ENCODE measurements at regions not wholly inside any gene's neighbourhood (a gene's known extent, or its start where the extent isn't known, plus 50 kb on each side); places are given as distances from the start of the nearest gene placed in this dataset.

- no peaks in the 10 kb centered on the region for H3K4me1 ChIP-seq (ENCODE audit: low read depth)
- H3K36me3 ChIP-seq: no peaks in the 10 kb centered on the region
- DNase-seq (ENCODE audit: low read depth in 1 of 2, low spot score in 1 of 2): no peak
- no peak overlapping the region for H3K27ac ChIP-seq
- H3K27me3 ChIP-seq: no peaks in the 10 kb centered on the region
- H3K9me3 ChIP-seq (ENCODE audit: low read depth): no peaks in the 10 kb centered on the region
- TF ChIP-seq CTCF (IDR thresholded peaks at IDR 0.05; ENCODE audit: low read depth, low read length): no peak
- H3K4me3 ChIP-seq: no peak overlapping the region
Measured at GRCh38 chr2:156165742-156166141, 166.8 kb downstream of the NR4A2 start.

DNA sequence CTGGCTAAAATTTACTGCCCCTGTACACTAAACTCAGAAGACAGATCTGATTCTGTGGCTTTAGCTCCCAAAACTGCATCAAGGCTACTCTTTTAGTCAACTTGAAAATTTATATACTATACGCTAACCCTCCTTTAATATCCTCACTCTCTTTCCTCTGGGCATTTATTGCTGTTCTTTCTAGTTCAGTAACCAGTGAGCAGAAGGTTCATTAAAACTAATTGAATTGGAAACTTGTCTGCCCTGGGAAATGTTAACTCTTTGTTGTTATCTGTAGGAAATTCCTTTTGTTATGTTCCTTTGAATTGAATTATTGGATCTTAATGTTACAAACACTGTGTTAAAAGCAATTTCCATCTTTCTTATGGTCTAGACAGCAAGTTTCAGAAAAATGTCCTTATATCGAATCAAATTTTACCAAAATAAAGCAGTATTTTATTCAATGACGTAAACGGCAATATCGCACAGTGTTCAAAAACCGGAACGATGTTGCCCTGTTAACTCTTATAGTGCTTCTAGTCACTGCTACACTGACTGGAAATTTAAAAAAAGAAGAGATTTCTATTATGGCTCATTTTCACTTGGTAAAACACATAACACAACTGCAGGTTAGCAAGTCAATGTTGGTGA lies 168.3 kb downstream of the NR4A2 start:
- Histone ChIP-seq H3K36me3 (no peaks in the 10 kb centered on the region), H3K27ac (no peak overlapping the region), H3K9me3 (ENCODE audit: low read depth) (no peaks in the 10 kb centered on the region), H3K4me1 (ENCODE audit: low read depth) (no peaks in the 10 kb centered on the region), H3K4me3 (no peak overlapping the region), H3K27me3 (no peaks in the 10 kb centered on the region)
- DNase-seq (ENCODE audit: low read depth in 1 of 2, low spot score in 1 of 2): no peak
- no peak for TF ChIP-seq CTCF (IDR thresholded peaks at IDR 0.05; ENCODE audit: low read depth, low read length)

DNA sequence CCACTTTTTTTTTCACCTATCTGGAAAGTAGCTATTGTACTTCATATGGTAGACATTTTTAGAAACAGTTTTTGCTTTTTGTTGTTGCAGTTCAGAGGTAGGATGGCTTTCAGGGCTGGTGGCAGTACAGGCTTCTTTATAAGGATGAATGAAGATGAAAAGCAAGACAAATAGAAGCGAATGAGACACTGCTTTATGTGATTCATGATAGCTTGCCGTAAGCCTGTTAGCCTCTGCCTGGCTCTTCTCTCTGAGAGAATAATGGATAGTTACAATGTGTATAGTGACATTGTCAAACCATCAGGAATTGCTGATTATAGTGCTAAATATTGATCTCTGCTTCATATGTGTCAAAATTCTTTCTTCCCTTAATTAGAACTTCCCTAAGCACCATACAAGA lies 173.7 kb downstream of the NR4A2 start:
- no peak for TF ChIP-seq CTCF (IDR thresholded peaks at IDR 0.05; ENCODE audit: low read depth, low read length)
- peaks cover 19% of the 10 kb centered on the region for H3K4me1 ChIP-seq (ENCODE audit: low read depth)
- H3K27ac ChIP-seq: no peak overlapping the region
- DNase-seq (ENCODE audit: low read depth in 1 of 2, low spot score in 1 of 2): no peak
- no peaks in the 10 kb centered on the region for H3K36me3 ChIP-seq
- no peak overlapping the region for H3K4me3 ChIP-seq
- no peaks in the 10 kb centered on the region for H3K27me3 ChIP-seq
- no peaks in the 10 kb centered on the region for H3K9me3 ChIP-seq (ENCODE audit: low read depth)

- DNase-seq (ENCODE audit: low read depth in 1 of 2, low spot score in 1 of 2): peak in 1 of 2 donors; percentile 55
- H3K36me3 ChIP-seq: no peaks in the 10 kb centered on the region
- no peak for TF ChIP-seq CTCF (IDR thresholded peaks at IDR 0.05; ENCODE audit: low read depth, low read length)
- H3K4me1 ChIP-seq (ENCODE audit: low read depth): peaks cover 19% of the 10 kb centered on the region
- H3K27ac ChIP-seq: no peak overlapping the region
- H3K9me3 ChIP-seq (ENCODE audit: low read depth): no peaks in the 10 kb centered on the region
- H3K4me3 ChIP-seq: no peak overlapping the region
- no peaks in the 10 kb centered on the region for H3K27me3 ChIP-seq
Measured at GRCh38 chr2:156157670-156158069, 174.9 kb downstream of the NR4A2 start.

GRCh38 chr2:156156580-156156979 lies 175.9 kb downstream of the NR4A2 start:
- H3K27ac ChIP-seq: no peak overlapping the region
- no peak for TF ChIP-seq CTCF (IDR thresholded peaks at IDR 0.05; ENCODE audit: low read depth, low read length)

More at GRCh38 chr2:156156580-156156979, 175.9 kb downstream of the NR4A2 start:
- DNase-seq (ENCODE audit: low read depth in 1 of 2, low spot score in 1 of 2): peak in 1 of 2 donors; percentile 7
- H3K9me3 ChIP-seq (ENCODE audit: low read depth): no peaks in the 10 kb centered on the region
- H3K27me3 ChIP-seq: no peaks in the 10 kb centered on the region
- H3K4me3 ChIP-seq: no peak overlapping the region
- peaks cover 19% of the 10 kb centered on the region for H3K4me1 ChIP-seq (ENCODE audit: low read depth)
- H3K36me3 ChIP-seq: no peaks in the 10 kb centered on the region

Measured in cardiac muscle cell (in vitro differentiated cells and primary cell).